MCF 10A (cell line): ENCODE measurements at regions not wholly inside any gene's neighbourhood (a gene's known extent, or its start where the extent isn't known, plus 50 kb on each side); places are given as distances from the start of the nearest gene placed in this dataset.
"Not testable (repeated sequence)": the region's sequence is repeated elsewhere in the genome, so short reads cannot be mapped to it uniquely, and the experiment has no call there.

Experiments used
- BruUV-seq: library from RNA; stranded (reverse); fragments of 400-500 nt; replicated peaks from 2 replicates; lab custom pipeline; 2021; lab: Mats Ljungman, UMichigan
- CTCF ChIA-PET: fragments of 300-600 bp; sonication (Branson Sonifier 250); formaldehyde crosslinking; extraction: SDS; loops from one replicate; lab custom pipeline; 2021; ENCODE audit warnings: antibody characterized with exemption, inconsistent platforms; lab: Yijun Ruan, JAX
- POLR2A ChIA-PET: fragments of 300-600, 350-650 bp; sonication (Branson Sonifier 250); formaldehyde crosslinking; extraction: SDS; loops from one replicate; lab custom pipeline; 2020; ENCODE audit warnings: antibody characterized with exemption, inconsistent platforms; lab: Yijun Ruan, JAX
- DNase-seq: peaks from one replicate; pipeline ENCODE4 v3.0.0-alpha.2; 2018; ENCODE audit not compliant: unreplicated experiment
- H3K27ac Mint-ChIP-seq: one replicate; pipeline ENCODE4 v1.8.0; 2022; ENCODE audit warnings: mild to moderate bottlenecking, low read depth, mixed read lengths; ENCODE audit not compliant: unreplicated experiment
- H3K27me3 Mint-ChIP-seq: one replicate; pipeline ENCODE4 v1.8.0; 2022; ENCODE audit warnings: mixed read lengths; ENCODE audit not compliant: insufficient read depth, unreplicated experiment
- H3K36me3 Mint-ChIP-seq: one replicate; pipeline ENCODE4 v1.8.0; 2022; ENCODE audit warnings: mild to moderate bottlenecking, moderate library complexity, mixed read lengths; ENCODE audit not compliant: insufficient read depth, unreplicated experiment
- H3K4me1 Mint-ChIP-seq: one replicate; pipeline ENCODE4 v1.8.0; 2022; ENCODE audit warnings: mixed read lengths; ENCODE audit not compliant: insufficient read depth, unreplicated experiment
- H3K4me3 Mint-ChIP-seq: one replicate; pipeline ENCODE4 v1.8.0; 2022; ENCODE audit warnings: mild to moderate bottlenecking, moderate library complexity, mixed read lengths; ENCODE audit not compliant: unreplicated experiment
- H3K9me3 Mint-ChIP-seq: one replicate; pipeline ENCODE4 v1.8.0; 2022; ENCODE audit warnings: mixed read lengths; ENCODE audit not compliant: unreplicated experiment
- CTCF ChIP-seq: fragments of 200-600 bp; IDR thresholded peaks from one replicate; pipeline ENCODE4 v1.8.0; 2022; ENCODE audit warnings: antibody characterized with exemption, mild to moderate bottlenecking; ENCODE audit not compliant: unreplicated experiment
- intact Hi-C: fragments of 100-400 bp; cut with micrococcal nuclease; formaldehyde crosslinking; loops from 2 replicates; pipeline ENCODE4 v1.14.1; 2022

GRCh38 chr2:82182270-82182669, 1877.7 kb upstream of the LRRTM1 start:
- POLR2A ChIA-PET, result no interaction called here
- no peaks in the 10 kb centered on the region for H3K36me3 Mint-ChIP-seq
- no TSS peak for BruUV-seq
- H3K27me3 Mint-ChIP-seq, result no peaks in the 10 kb centered on the region
- H3K9me3 Mint-ChIP-seq, result no peaks in the 10 kb centered on the region
- H3K27ac Mint-ChIP-seq, result no peak overlapping the region
- peak; percentile 44 for DNase-seq
- TF ChIP-seq CTCF, result no peak
- no peak overlapping the region for H3K4me3 Mint-ChIP-seq
- H3K4me1 Mint-ChIP-seq, result peaks cover 11% of the 10 kb centered on the region
- CTCF ChIA-PET, result interaction anchor here (0.6 to 0.9 kb wide), 2 partner anchors 12 to 13 kb away, joined by 3 to 4 read pairs; no protein-coding TSS in a partner anchor
- intact Hi-C loops, result no loop called here

DNA sequence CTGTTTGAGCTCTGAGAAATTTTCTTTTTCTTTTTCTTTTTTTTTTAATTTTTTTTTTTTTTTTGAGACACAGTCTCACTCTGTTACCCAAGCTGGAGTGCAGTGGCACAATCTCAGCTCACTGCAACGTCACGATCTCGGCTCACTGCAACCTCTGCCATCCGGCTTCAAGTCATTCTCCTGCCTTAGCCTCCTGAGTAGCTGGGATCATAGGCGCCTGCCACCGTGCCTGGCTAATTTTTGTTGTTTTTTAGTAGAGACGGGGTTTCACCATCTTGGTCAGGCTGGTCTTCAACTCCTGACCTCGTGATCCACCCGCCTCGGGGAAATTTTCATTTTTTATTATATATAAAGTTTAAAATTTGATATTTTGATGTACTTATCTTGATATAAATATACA, 1870.7 kb upstream of the LRRTM1 start:
- BruUV-seq, H3K27me3 Mint-ChIP-seq, POLR2A ChIA-PET, H3K9me3 Mint-ChIP-seq, DNase-seq, H3K27ac Mint-ChIP-seq, H3K36me3 Mint-ChIP-seq, intact Hi-C loops, H3K4me1 Mint-ChIP-seq, H3K4me3 Mint-ChIP-seq: not testable (repeated sequence)
- CTCF ChIA-PET, result interaction anchor here (0.6 kb wide), 1 partner anchor 108 kb away, joined by 3 read pairs; no protein-coding TSS in a partner anchor

DNA sequence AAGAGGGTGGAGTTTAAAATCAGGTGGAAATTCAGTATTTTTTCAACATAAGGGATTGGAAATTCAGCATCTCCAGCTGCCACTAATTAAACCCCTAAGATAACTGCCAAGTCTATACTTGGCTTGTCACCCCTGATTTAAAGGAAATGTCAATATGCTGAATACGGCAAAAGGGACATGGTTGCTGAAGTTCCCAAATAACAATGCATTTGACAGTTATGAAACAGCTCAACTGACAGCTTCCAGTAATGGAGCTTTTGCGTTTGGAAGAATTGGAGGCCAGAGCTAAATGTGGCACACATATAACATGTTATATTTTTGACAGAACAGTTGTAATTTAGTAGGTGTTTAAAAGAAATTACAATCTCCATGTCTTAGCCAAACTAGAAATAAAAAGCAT, 1867.9 kb upstream of the LRRTM1 start:
- Mint-ChIP-seq H3K4me3 (no peak overlapping the region), H3K27ac (no peak overlapping the region), H3K4me1 (no peaks in the 10 kb centered on the region), H3K9me3 (no peaks in the 10 kb centered on the region), H3K27me3 (no peaks in the 10 kb centered on the region), H3K36me3 (no peaks in the 10 kb centered on the region)
- CTCF ChIA-PET, result interaction anchor here (0.6 kb wide), 1 partner anchor 16 kb away, joined by 3 read pairs; no protein-coding TSS in a partner anchor
- POLR2A ChIA-PET, result no interaction called here
- intact Hi-C loops, result no loop called here
- BruUV-seq, result no TSS peak
- no peak for TF ChIP-seq CTCF
- DNase-seq, result no peak

- intact Hi-C loops, result no loop called here
- Mint-ChIP-seq H3K4me1 (no peaks in the 10 kb centered on the region), H3K36me3 (no peaks in the 10 kb centered on the region), H3K4me3 (no peak overlapping the region), H3K9me3 (no peaks in the 10 kb centered on the region), H3K27me3 (no peaks in the 10 kb centered on the region), H3K27ac (no peak overlapping the region)
- no peak for TF ChIP-seq CTCF
- ChIA-PET CTCF (interaction anchor here (1.2 kb wide), 1 partner anchor 13 kb away, joined by 4 read pairs; no protein-coding TSS in a partner anchor), POLR2A (interaction anchor here (0.6 kb wide), 1 partner anchor 776 kb away, joined by 3 read pairs; no protein-coding TSS in a partner anchor)
- DNase-seq, result no peak
- no TSS peak for BruUV-seq
Observed at GRCh38 chr2:82169379-82169778, 1864.8 kb upstream of the LRRTM1 start.

DNA sequence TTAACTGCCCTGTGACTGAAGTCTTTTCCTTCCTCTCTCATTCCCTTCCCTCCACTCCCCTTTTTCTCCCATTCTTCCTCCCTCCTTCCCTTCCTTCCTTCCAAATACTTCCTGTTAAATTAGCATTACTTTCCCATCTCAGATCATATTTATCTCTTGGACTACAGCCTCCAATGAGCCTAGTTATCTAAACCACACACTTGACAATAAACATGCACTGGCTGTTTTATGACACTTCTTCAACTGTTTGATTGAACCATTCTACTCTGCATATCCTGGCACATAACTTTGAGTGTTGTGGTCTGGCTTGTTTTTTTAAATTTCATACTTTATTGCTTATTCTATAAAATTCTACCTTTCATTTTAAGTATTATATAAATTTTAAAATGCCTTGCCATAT, 1860.8 kb upstream of the LRRTM1 start:
- Mint-ChIP-seq H3K9me3 (no peaks in the 10 kb centered on the region), H3K4me3 (no peak overlapping the region), H3K36me3 (no peaks in the 10 kb centered on the region), H3K27ac (no peak overlapping the region), H3K4me1 (no peaks in the 10 kb centered on the region), H3K27me3 (no peaks in the 10 kb centered on the region)
- intact Hi-C loops, result no loop called here
- no peak for DNase-seq
- ChIA-PET CTCF (no interaction called here), POLR2A (no interaction called here)
- no peak for TF ChIP-seq CTCF
- BruUV-seq, result no TSS peak
